ENCODE measurements at regions not wholly inside any gene's neighbourhood (a gene's known extent, or its start where the extent isn't known, plus 50 kb on each side); places are given as distances from the start of the nearest gene placed in this dataset.

DNA sequence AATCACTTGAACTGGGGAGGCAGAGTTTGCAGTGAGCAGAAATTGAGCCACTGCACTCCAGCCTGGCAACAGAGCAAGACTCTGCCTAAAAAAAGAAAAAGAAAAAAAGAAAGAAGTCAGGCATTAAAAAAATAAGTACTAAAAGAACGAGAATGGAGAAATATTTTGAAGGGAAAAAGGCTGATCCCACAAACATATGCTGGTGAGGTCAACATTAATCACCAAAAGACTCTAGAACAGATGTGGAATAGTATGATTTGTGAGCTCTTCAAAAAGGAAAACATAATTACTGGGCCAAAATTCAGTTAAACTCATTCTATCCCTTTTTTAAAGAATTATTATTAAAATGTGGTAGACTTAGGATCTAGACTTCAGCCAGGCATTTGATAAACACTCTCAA is 61.2 kb upstream of the NRSN1 start:
- in situ Hi-C loops (cut with MboI; ENCODE audit: low pct_unique_long_range_greater_than_20kb, low sequenced_read_pairs): no loop called here
- no peak for DNase-seq

DNA sequence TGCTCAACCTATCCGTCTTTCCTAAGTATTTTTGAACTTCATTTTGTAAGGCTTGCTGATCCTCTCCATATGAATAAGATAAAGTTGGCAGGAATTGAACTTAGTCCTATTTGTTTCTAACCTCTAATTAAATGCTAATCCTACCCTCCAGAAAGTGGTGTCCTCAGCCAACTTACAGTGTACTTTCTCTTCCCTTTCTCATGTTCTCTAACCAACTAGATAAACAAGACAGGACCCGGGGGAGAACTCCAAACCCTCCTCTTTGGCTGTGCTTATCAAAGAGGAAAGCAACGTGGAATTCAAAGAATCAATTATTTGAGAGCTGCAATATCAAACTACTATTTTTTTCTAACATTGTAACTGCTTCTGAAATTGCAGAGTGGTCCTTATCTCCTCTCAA is 56.5 kb upstream of the NRSN1 start:
- DNase-seq: no peak
- in situ Hi-C loops (cut with MboI; ENCODE audit: low pct_unique_long_range_greater_than_20kb, low sequenced_read_pairs): no loop called here

DNA sequence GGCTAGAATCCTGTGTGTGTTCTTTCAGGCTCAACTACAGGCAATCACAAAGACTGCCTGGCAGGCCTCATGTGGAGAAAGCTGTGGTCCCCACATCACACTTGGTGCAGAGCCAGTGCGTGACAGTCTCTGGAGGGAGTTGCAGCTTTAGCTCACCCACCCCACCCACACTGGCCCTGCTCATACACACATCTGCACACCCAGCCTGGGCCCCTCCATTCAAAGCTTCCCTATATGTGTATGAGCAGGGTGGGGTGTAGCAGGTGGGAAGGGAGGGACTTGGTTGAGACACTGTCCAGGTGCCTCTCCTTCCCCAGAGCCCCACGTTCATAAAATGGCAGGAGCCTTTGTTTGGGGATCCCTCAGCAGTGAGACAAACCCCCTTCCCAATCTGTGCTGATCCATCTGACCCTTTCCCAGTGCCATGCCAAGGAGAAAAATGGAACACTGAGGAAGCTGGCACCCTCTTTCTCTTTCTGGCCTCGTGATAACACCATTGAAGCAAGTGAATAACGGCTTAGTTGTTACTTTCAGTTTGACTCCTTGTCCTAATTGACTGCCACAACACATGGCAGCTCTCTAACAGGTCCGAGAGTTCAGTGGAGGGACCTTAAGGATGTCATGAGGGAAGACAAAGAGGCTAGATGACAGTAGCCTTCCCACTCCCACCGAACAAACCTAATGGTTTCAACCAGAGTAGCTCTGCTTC is 53.8 kb upstream of the NRSN1 start:
- no peak for DNase-seq
- in situ Hi-C loops (cut with MboI; ENCODE audit: low pct_unique_long_range_greater_than_20kb, low sequenced_read_pairs): no loop called here

DNA sequence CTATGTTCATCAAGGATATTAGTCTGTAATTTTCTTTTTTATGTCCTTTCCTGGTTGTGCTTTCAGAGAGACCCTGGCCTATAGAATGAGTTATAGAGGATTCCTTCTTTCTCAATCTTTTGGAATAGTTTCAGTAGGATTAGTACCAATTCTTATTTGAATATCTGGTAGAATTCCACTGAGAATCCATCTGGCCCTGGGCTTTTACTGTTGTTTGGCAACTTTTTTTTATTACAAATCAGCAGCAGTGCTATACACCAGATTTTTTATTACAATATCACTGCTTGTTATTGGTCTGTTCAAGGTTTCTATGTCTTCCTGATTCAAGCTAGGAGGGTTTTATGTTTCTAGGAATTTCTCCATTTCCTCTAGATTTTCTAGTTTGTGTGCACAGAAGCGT is 50.0 kb upstream of the NRSN1 start:
- in situ Hi-C loops (cut with MboI; ENCODE audit: low pct_unique_long_range_greater_than_20kb, low sequenced_read_pairs): no loop called here
- DNase-seq: no peak
